NB4 (cell line): ENCODE measurements at regions not wholly inside any gene's neighbourhood (a gene's known extent, or its start where the extent isn't known, plus 50 kb on each side); places are given as distances from the start of the nearest gene placed in this dataset.

ENCODE experiments used
- DNase-seq: peaks from one replicate; pipeline ENCODE4 v3.0.0; 2010; ENCODE audit warnings: low read depth
- H3K4me3 ChIP-seq: one replicate; pipeline ENCODE4 v1.5.1; 2011; ENCODE audit warnings: mild to moderate bottlenecking, low read depth, low read length, moderate library complexity
- CTCF ChIP-seq: IDR thresholded peaks from one replicate; pipeline ENCODE4 v1.5.1; 2012; ENCODE audit warnings: low read depth, low read length
- MAX ChIP-seq: IDR thresholded peaks from 2 replicates; pipeline ENCODE4 v1.6.1; 2011; ENCODE audit warnings: low read depth, low read length
- MYC ChIP-seq: IDR thresholded peaks from 2 replicates; pipeline ENCODE4 v1.6.1; 2011; ENCODE audit warnings: low read depth, low read length
- POLR2A ChIP-seq: IDR thresholded peaks from 2 replicates; pipeline ENCODE4 v1.6.1; 2011; ENCODE audit warnings: mild to moderate bottlenecking; ENCODE audit not compliant: insufficient read length; ENCODE audit errors: extremely low read depth

- no peak for TF ChIP-seq CTCF
- TF ChIP-seq MYC: no peak
- no peak for TF ChIP-seq MAX
- TF ChIP-seq POLR2A: no peak
- no peak overlapping the region for H3K4me3 ChIP-seq
- no peak for DNase-seq
These were observed 84.2 kb upstream of the WNT7B start for GRCh38 chr22:46061124-46061500.

- DNase-seq: no peak
- no peak overlapping the region for H3K4me3 ChIP-seq
- TF ChIP-seq MAX (no peak), POLR2A (no peak), CTCF (no peak), MYC (no peak)
These were observed 84.7 kb upstream of the WNT7B start for GRCh38 chr22:46061501-46062231.

- no peak overlapping the region for H3K4me3 ChIP-seq
- no peak for TF ChIP-seq MYC
- no peak for TF ChIP-seq POLR2A
- TF ChIP-seq MAX: no peak
- TF ChIP-seq CTCF: no peak
- no peak for DNase-seq
These were observed 85.3 kb upstream of the WNT7B start for GRCh38 chr22:46062232-46062615.

- TF ChIP-seq CTCF (no peak), POLR2A (no peak), MYC (no peak), MAX (no peak)
- no peak for DNase-seq
- H3K4me3 ChIP-seq: no peak overlapping the region
These were observed 86.1 kb upstream of the WNT7B start for GRCh38 chr22:46062971-46063631.

GRCh38 chr22:46063846-46064227 lies 86.5 kb upstream of the PPARA start:
- TF ChIP-seq CTCF (no peak), POLR2A (no peak), MYC (no peak), MAX (no peak)
- DNase-seq: no peak
- no peak overlapping the region for H3K4me3 ChIP-seq
